ENCODE measurements at regions not wholly inside any gene's neighbourhood (a gene's known extent, or its start where the extent isn't known, plus 50 kb on each side); places are given as distances from the start of the nearest gene placed in this dataset.

DNA sequence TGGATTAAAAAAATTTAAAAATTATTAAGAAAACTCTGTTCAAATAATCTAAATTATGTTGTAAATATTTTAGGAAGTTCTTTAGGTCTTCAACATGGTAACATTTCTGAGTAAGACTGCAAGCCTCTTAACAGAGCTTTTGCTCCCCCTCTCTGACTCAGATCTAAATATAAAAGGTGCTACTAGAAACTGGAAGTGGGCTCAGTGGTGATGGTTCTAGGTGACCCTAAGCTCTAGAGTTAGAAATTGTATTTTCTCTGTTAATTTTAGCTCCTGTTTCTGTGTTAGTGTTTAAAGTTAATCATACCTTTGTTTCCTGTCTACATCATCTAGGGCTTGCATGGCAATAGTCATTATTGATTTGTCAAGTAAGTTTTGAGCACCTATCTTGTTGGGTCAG, 159.9 kb upstream of the MEIS2 start:
- FAIRE-seq = no peak

DNA sequence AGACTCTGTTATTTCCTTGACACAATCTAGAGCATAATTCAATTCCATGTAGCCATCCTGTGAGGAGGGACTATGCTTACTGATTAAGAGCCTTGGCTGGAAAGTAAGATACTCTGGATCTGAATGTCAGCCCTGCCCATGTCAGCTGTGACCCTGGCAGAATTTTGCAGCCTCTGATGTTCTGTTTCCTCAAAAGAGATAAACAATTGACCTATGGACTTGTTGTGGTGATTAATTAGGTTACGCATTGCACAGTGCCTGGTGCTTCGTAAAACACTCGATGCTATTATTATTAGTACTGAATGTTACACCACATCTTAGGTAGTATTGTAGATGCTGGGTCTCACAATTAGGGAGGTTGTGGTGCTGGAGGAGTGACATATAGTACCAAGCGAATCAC, 161.3 kb upstream of the MEIS2 start:
- FAIRE-seq (no peak), DNase-seq (ENCODE audit: low spot score) (no peak)

More for the DNA sequence above, 159.9 kb upstream of the MEIS2 start:
- no peak for DNase-seq (ENCODE audit: low spot score)

GRCh38 chr15:37262922-37263608, 162.7 kb upstream of the MEIS2 start:
- no peak for DNase-seq (ENCODE audit: low spot score)
- FAIRE-seq = no peak

GRCh38 chr15:37289109-37289765, 188.9 kb upstream of the MEIS2 start:
- no peak for DNase-seq (ENCODE audit: low spot score)
- no peak for FAIRE-seq

GRCh38 chr15:37291920-37292319, 191.6 kb upstream of the MEIS2 start:
- DNase-seq (ENCODE audit: low spot score) = no peak
- FAIRE-seq = no peak

GRCh38 chr15:37298271-37298670, 197.9 kb upstream of the MEIS2 start:
- DNase-seq (ENCODE audit: low spot score) (no peak), FAIRE-seq (no peak)

DNA sequence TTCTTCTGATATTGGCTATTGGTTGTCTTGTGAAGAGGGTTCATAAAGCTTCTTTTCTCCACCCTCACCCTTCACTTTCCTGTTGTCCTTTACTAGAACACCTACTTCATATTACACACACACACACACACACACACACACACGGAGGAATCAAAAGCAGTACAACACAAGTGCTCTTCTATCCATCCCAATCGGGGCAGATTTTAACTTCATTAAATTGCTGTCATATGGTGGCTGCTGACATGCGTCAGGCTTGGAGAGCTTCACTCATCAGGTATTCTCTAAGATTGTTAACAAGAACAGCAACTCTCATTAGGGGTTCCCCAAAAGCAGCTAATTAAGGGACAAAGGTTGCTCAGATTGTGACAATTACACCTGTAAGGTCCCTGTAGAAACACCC, 239.1 kb upstream of the MEIS2 start:
- DNase-seq (ENCODE audit: low spot score) (no peak), FAIRE-seq (no peak)

DNA sequence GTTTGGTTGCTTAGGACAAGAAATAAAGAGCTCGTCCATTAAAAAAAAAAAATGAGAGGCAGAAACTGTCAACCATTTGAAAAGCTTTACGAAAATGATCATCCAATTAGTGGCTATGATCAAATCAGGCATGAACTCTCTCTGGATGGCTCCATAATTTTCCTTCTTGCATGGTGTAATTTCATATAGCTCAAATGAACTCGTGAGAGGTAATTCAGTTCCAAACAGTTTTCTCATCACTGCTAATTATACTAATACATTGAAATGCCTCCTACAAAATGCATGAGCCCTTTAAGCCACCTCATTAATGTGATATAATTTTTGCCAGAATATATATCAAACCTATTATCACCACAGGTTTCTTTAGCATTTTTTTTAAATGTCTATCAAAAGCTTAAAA, 239.5 kb upstream of the MEIS2 start:
- FAIRE-seq = no peak
- DNase-seq (ENCODE audit: low spot score) = no peak

DNA sequence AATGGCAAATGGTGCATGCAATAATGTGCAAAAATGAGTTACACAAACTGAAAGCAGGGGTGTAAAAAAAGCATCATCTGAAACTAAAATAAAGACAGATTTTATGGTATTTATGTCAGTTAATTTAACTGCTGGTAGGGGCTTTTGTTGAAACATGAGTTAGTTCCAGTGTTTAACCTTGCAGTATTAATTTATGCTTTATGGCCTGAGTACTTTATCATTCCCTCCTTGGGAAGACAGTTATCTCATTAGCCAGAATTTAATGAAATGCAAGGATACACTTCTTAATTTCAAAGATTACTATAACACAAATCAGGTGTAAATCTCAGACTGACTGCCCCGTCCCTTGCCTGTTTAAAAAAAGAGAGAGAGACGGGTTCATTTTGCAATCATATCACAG, 240.1 kb upstream of the MEIS2 start:
- no peak for DNase-seq (ENCODE audit: low spot score)
- no peak for FAIRE-seq

DNA sequence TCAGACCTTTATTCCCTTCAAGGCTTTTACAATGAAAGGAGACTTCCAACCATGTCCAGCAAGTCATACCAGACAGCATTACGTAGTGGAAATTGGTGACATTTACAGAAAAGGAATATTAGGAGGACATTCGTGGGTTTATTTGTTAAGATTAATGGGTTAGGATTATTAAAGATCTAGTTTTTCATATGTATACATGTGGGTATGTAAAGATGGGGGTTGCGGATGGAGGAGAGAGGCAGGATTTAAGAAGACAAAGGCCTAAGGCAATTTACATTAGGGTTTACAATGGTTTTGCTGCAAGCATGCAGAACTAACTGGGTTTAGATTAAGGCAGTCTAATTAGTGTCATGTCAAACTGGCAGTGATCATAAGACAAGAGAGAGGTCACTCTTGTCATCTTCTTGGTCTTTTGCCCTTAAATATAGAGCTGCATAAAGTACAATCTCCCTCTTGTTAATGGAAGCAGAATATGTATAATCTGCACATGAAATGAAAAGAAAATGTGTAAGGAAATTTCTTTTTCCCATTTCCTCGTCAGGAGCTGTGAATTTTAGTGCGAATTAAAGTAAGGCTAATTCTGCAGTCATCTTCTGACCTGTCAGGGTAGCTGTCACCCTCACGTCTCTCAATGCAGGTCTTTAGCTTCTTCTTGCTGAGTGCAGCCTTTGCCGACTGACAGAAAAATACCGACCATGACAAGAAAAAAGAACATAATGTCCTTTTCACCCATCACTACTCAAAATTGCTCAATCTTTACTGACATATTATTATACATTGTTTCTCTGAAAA, 258.9 kb upstream of the MEIS2 start:
- no peak for FAIRE-seq
- no peak for DNase-seq (ENCODE audit: low spot score)

DNA sequence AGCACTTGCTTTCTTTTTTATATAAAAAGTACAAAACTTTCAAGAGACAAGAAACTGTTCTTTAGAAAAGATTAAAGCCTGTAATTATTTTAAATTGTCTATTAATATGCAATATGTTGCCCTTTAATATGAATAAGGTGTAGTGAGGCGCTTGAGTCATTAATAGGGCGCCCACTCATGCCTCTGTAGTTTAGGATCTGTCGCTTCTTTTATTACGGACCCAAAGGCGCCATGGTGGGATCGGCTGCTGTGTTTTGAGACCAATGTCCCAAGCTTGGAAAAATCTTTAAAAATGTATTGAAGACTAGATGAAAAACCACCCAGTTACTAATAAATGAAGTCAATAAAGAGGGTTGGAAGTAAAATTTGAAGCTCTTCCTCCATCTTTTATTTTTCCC, 259.5 kb upstream of the MEIS2 start:
- FAIRE-seq (no peak), DNase-seq (ENCODE audit: low spot score) (no peak)

GRCh38 chr15:37360724-37361123, 260.4 kb upstream of the MEIS2 start:
- FAIRE-seq = no peak
- no peak for DNase-seq (ENCODE audit: low spot score)

DNA sequence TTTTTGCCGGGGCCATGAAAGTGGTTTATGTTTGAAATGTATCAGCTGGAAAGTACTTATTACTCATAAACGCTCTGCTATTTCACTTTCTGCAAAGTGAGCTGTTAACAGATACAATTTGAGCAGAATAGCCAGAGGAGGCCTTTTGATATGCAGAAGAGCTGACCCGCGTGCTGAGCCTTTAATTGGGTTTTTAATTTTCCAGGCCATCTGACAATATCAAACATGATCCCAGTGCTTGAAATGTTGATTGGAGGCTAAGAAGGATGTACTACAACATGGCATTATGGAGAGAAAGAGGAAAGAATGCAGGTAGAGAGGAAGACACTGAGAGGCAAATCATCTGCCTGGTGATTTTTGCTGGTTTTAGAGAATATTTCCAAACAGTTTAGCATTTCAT, 261.3 kb upstream of the MEIS2 start:
- no peak for DNase-seq (ENCODE audit: low spot score)
- no peak for FAIRE-seq

GRCh38 chr15:37362414-37362813, 262.1 kb upstream of the MEIS2 start:
- FAIRE-seq (no peak), DNase-seq (ENCODE audit: low spot score) (no peak)

DNA sequence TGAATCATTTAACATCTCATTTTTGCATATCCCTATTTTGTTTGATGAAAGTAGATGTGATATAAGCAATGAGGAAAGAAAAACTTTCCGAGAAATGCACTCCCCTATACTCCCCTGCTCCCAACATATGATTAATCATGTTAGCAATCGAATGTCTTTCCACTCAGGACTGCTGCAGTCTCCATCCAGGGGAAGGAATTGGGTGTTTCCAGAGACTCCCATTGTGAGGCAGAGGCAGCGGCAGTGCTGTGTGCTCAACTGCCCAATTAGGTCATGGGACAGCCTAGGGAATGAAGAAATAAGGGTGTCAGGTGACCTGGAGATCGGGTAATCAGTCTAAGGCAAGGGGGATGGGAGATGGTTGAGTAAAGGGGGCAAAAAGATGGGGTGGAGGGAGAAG, 268.6 kb upstream of the MEIS2 start:
- no peak for FAIRE-seq
- DNase-seq (ENCODE audit: low spot score) = no peak

DNA sequence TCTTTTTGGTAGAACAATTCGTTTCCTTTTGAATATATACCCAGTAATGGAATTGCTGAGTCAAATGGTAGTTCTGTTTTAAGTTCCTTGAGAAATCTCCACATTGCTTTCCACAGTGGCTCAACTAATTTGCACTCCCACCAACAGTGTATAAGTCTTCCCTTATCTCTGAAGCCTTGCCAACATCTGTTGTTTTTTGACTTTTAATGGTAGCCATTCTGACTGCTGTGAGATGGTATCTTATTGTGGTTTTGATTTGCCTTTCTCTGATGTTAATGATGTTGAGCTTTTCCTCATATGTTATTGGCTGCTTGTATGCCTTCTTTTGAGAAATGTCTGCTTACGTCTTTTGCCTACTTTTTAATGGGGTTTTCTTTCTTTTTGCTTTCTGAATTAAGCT, 270.6 kb upstream of the MEIS2 start:
- FAIRE-seq = no peak
- no peak for DNase-seq (ENCODE audit: low spot score)

GRCh38 chr15:37372064-37372463, 271.7 kb upstream of the MEIS2 start:
- no peak for DNase-seq (ENCODE audit: low spot score)
- no peak for FAIRE-seq

DNA sequence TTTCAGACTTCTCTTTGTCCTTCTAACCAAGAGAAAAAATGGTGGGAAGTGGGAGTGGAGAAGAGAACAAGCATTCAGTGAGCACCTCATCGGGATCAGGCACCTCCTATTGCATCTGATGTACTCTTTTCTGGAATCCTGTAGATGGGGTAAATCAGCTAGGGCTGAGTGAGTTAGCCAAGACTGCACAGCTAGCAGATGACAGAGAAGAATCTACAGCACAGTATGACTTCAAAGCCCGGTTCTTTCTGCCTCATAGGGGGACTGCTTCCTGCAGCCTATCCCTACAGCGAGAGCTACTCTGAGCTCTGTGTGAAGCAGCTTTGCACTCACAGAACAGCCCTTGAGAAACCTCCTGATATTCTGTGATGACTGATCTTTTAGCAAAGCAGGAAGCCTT, 275.2 kb upstream of the MEIS2 start:
- DNase-seq (ENCODE audit: low spot score) (no peak), FAIRE-seq (no peak)

DNA sequence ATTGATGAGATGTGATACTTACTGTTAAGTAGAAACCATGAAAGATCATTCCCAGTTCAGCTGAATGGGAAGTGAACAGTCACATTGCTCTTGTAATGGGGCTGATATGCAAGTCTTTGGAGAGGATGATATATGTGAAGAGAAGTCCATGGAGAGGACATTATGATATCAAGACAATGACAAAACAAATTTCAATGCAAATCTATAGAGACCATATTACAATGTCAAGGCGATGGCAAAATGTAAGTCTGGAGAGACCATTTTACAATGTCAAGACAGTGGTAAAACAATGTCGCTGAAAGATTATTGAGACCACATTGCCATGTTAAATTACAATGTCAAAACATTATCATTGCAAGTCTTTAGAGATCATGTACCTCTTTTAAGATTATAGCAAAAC, 277.1 kb upstream of the MEIS2 start:
- FAIRE-seq = no peak
- no peak for DNase-seq (ENCODE audit: low spot score)

- FAIRE-seq = no peak
- no peak for DNase-seq (ENCODE audit: low spot score)
These were observed 294.2 kb upstream of the MEIS2 start for GRCh38 chr15:37394402-37395099.

DNA sequence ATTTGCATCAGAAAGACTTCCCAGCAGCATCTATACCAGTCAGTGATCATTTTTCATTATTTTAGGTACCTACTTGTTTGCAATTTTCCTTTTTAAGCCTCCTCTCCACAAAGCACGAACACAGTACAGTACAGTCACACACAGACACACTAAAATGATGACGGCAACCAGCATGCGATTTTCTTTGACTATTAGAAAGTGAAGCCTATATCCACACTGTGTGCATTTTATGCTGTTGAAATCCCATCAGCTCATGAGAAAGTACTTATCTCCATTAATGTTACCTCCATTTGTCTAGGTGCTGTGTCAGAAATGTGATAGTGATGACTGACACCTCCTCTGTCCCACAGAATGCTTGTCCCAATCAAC, 294.7 kb upstream of the MEIS2 start:
- no peak for FAIRE-seq
- no peak for DNase-seq (ENCODE audit: low spot score)
